ENCODE measurements at regions not wholly inside any gene's neighbourhood (a gene's known extent, or its start where the extent isn't known, plus 50 kb on each side); places are given as distances from the start of the nearest gene placed in this dataset.

DNA sequence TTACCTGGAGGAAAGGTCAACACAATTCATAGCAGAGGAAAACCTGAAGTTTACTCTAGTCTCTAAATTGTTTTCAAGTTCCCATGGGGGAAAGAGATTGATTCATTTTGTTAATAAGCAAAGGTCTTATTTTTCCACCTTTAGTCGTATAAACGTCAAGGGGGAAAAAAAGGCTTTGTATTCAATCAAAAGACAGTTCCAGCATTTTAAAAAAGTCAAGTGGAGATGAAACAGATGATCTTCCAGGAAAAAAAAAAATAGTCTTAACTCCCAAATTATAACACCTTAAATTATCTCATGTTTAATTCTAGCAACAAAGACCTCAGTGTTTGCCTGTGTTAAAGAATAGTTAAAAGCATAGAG lies 140.5 kb downstream of the TOMM20 start:
- no peak for DNase-seq

DNA sequence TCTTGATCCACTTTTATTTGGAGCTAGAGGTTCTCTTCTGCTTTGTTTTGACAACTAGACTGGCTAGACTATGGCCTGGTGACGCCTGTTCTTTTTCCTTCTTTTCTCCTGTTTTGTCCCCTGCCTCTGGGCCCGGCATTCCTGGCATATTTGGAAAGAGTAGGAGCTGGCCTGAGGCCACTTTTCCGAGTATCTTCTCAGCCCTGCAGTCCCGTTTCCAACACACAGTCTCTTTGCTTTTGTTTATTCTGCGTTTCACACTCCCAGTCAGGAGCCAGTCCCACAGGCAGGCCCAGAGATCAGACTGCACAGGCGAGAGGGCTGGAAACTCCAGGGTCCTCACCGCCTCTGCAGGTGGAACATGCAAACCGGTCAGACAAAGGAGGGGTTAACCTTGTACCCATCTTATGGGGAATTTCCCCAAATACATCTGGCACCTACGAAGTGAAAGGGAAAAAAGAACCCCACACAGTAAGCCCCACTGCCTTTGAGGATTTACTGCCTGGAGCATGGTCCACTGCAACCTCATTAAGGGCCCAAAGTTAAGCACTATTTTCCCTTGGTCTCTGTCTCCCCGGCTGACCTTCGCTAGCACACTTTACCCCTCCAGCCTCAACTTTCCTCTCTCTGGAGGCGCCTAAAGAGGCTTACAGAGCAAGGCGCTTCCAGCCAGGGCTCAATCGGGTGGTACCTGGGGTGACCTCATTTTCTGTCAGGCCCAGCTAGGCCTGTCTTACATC lies 141.1 kb downstream of the TOMM20 start:
- DNase-seq: peak; percentile 29

DNA sequence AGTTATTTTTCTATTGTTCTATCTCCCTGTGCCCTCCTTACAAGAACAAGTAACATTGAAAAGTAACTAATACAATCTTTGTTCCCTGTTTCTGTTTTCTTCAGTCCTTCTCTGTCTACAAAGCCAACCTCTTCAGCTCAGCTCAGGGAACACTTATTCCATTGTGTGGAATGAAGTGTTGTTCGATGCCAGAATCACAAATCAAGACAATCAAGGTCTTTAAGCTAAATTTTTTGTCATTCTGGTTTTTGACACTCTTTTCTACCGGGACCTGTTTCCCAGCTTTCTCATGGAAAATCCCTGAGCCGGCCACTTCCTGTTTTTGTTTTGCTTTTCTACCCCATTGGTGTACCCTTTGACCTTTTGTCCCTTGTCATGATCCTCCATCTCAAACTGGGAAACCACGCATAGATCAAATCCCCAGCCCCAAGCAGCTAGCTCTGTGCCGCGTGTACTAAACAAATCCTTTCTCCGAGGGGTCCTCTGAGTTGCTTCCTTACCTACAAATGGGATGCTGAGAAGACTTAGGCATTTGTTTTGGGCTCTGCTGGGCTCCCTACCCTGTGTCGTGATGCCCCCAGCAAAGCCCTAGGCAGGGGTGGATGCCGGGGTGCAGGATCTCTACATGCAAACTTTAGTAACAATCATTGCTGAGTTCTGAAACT lies 141.8 kb downstream of the TOMM20 start:
- DNase-seq: no peak

DNA sequence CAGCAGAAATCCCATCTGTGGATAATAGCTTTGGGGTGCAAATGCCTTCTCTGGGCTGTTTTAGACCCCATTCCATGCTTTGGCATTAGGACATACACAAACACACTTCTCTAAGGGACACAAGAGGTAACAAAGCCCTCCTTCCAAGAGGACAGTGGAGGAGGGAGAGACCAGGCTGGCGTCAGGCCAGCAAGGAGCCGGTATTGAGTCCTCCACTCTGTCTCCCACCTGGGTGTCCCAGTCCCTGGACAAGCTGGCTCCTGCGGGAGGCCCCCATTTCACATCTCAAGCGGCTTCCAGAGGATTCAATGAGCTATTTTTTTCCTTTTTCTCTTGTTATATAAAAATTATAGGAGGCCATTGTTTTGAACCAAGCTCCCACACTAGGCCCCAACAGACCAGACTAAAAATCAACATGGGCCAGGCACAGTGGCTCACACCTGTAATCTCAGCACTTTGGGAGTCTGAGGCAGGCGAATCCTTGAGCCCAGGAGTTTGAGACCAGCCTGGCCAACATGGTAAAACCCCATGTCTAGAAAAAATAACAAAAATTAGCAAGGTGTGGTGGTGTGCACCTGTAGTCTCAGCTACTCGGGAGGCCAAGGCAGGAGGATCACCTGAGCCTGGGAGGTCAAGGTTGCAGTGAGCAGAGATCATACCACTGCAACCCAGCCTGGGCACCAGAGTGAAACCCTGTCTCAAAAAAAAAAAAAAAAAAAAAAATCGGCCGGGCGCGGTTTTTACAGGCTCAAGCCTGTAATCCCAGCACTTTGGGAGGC lies 142.9 kb downstream of the TOMM20 start:
- DNase-seq: no peak

DNA sequence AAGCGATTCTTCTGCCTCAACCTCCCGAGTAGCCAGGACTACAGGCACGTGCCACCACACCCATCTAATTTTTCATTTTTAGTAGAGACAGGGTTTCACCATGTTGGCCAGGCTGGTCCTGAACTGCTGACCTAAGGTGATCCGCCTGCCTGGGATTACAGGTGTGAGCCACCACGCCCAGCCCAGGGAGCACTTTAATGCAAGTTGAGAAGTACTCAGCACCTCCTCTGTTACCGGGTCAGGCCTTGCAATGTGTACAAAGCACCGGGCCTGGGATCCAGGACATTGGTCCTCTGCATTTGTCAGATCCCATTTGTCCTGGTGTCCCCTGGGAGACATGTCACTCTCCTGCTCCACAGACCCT lies 143.6 kb downstream of the TOMM20 start:
- no peak for DNase-seq

DNA sequence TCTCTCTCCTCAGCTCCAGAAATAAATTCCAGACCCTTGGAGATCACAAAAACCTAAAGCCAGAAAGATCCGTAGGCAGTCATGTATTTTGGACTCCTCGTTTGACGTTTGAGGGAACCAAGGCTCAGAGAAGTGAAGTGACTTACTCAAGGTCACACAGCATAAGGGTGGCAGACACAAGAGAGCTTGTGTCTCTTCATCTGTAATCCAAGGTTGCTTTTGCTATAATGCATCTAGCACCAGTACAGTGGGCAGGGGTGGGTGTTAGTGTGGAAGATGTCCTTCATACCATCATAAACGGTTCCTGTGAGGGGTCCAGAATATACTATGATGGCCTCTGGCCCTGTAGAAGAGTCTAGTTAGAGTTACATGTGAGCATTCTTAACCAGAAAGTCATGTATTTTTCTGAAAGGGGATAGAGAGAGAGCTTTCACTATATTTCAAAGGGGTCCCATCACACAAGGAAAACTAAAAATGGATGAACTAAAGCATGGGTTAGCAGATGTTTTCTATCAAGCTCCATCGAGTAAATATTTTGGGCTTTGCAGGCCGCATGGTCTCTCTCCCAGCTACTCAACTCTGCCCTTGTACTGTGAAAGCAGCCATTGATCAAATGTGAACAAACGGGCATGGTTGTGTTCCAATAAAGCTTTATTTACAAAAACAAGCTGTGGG lies 144.9 kb downstream of the TOMM20 start:
- no peak for DNase-seq

DNA sequence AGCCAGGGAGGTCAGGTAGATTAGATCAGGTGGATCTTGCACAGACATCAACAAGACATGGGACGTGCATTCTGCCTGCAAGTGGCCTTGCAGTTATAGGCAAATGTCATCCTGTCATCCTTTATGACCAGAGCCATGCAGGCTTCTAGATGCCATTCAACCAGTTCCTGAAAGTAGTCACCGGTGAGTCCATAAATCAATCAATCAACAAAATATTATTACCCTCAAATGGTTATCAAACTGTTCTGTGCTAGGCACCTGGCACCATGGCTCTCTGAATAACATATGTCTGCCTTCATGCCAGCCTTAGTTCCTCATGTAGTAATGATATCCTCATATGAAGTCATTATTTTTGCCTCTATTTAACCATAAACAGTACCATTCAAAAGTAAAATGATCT lies 146.9 kb downstream of the TOMM20 start:
- DNase-seq: no peak

DNA sequence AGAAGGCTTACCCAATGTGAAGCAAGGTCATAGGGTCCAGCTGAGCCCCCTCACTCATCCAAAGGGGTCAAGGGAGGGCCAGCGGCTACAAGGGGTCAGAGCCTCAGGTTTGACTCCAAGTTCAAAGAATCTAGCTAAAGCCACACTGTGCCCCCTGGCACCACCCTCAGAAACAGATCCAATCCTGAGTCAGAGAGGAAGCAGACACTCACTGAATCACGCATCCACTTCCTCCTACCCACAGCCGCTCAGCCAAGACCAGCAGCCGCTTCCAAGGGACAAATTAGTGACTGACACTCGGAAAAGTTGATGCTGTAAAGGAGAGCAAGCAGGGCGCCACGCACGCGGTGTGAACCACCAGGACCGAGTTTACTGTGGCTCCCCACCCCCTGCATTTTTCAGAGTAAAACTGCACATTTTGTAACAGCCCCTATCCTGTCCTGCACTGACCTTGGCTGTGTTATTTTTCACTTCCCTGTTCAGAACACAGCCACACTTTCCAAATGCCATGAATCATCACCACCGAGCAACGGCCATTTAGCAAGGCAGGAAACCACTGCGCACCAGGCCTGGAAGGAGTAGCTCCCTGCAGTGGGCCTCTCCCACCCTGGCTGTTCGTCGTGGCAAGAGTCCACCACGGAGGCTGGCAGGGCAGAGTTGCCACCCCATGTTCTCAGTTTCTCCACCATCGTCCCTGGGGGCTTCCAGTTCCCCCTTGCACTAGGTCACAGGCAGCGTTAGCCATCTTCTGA lies 147.8 kb downstream of the TOMM20 start:
- no peak for DNase-seq

DNA sequence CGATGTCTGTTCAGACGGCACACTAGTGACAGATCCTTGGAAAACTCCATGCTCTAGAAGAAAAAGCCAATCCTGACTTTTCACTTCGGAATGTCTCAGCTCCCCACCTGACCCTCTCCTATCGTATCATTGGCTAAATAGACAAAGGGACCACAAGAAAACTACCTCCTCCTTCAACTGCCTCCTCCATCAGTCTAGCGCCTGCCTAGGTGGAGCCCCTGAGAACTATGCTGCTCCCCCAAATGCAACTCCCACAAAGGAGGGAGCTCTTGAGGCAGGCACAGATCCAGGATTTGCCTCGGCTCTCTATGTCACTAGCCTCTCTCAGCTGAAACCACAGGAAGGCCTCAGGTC lies 148.4 kb downstream of the TOMM20 start:
- DNase-seq: no peak

DNA sequence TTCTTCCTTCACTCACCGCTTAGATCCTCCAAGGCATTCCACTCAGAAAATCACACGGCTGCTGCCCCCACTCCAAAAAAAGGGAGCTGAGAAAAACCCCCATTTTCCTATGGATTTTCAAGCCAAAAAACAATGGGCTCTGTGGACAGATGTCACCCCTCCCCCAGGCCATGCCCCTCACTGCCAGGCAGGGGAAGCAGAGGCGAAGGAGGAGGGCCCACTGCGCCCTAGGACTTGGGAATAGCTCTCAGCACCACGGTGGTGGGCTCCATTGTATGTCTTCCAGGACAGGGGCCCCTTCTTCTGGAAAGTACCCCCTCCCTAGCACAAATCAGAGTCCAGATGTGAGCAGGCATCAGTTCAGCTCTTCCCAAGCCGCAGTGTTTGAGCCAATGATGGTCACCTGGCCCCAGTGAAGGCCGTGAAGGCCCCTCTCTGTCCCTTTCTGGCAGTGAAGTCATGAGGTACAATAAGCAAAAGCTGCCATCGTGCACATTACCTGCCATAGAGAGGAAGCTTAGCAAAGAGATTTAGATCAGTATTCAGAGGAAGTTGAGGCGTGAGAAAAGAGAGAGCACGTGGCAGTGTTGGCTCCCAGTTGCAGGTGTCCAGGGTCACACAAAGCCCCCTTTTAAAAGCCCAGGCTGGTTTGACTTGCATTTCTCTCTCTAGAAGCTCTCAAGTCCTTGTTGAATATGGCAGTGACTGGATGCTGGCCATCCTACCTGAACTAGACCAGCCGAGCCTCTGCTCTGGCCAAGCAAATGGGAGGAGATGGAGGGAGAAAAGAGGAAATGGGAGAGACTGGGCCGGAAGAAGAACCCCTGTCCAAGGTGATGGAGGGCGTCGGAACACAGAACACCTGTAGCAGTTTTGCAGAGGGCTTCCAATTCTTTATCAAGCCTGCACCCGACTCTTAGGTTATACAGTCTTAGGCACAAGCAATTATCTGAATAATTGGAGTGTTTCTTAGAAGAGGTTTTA lies 149.0 kb downstream of the TOMM20 start:
- no peak for DNase-seq

DNA sequence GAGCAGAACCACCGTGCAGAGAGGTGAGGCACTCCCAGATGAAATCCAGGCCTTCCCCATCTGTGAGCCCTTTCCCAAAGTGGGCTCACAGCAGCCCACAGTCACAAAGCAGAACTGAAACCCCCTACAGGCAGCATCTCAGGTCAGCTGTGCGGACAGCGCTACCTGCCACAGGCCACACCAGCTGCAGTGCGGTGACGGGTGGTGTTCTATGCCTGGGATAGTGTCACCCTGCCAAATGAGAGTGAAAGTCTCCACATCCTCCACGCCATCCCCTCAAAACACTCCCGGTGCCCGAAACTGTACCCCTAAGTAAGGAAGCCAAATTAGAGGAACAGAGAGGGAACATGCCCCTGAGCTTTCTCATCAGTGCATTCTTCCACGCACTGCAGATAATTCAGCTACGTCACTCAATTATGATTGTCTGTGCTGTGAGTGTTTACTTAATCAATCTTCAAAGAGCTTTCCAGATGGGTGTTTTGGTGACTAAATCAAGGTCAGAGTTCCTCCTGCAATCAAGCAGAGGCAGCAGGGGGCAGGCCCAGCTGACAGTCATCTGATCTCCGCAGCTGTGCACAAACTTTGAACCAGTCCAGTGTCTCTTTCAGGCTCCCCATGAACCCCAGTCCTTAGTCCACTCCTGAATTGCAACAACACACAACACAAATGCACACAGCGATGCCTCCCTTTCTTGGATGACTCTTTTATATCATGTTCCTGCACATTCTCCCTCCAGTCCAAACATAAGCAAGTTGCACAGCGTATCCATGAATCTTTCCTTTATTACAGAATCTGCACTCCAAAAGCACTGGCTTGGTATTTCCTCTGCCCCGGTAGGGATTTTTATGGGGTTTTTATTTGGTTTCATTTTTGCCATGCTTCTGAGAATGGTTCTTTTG lies 150.0 kb downstream of the TOMM20 start:
- DNase-seq: peak; percentile 94

DNA sequence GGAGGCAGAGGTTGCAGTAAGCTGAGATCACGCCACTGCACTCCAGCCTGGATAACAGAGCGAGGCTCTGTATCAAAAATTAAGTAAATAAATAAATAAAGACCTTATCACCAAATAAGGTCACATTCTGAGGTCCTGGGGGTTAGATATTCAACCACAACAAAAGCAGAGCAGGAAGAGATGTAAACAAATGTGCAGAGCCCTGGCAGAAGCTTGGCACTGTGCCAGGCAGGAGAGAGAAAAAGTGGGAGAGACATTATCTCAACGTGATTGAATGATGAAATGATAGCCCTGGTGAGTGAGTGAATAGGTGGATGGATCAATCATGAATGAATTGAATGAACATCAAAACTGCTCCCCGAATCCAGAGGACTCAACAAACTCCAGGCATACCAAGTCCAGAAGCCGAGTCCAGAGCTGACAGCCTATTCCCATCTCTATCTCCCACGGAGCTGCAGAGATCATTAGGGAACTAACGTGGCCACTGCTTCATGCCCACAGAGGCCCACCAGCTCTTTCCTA lies 150.7 kb downstream of the TOMM20 start:
- peak; percentile 55 for DNase-seq

DNA sequence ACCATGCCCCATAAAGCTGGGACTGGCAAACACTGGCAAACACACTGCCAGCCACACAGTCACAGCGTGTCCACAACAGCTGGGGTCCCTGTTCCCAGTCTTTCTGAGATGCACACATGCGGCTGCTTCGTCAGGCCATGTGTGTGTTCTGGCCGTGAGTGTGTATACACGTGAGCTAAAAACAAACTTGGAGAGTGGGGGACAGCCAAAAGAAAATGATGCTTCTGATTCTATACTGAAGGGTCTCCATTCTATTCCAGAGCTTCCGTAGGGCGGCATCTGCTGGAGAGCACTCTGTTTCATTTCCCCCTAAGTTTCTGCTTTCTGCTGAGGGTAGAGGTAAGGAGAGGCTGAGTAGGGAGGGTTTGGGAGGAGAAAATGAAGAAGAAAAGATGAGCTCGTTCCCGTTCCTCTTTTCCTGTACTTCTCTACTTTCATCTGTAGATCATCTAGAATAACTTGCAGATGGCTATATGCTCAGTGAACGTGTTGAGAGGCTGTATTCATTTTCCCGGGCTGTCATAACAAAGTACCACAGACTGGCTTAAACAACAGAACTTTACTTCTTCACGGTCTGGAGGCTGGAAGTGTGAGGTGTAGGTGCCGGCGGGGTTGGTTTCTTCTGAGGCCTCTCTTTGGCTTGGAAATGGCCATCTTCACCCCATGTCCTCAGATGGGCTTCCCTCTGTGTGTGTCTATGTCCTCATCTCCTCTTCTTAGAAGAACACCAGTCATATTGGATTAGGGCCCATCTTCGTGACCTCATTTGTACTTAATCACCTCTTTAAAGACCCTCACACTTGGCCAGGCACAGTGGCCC lies 151.6 kb downstream of the TOMM20 start:
- no peak for DNase-seq

DNA sequence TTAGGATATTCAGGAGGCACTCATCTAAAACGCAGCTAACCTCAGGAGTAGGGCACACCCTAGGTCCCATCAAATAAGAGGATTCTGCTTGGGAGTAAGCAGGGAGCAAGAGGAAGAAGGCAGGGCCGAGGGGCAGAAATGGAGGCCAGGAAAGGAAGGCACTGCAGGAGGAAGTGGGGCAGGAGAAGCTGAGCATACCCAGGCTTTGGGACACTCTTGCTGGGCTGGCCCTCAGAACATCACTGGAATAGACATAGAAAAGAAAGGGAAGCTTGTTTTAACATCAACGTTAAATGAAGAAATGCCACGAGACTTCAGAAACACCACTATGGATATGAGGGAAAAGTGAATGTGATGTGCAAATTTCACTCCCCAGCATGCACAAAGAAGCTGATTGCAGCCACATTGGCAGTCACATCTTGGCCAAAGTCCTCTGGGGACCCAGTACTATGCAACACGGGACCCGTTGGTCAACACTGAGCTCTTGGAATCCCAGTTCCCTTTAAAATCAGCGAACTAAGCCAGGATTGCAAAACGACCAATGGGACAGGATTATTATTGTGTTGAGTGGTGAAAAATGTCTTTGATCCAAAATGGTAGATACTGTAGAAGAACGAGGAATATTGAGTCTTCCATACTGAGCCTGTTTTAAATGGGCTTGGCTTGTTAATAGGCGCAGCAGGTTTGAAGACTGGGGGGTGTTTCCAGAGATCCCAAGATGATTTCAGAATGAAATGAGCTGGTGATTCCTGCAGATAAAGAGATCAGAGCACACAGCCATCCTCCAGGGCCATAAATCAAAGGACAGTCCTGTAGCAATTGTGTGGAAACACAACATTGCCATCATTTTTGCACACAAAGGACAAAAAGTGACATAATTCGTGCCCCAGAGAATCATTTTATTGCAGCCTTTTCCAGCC lies 152.4 kb downstream of the TOMM20 start:
- no peak for DNase-seq

DNA sequence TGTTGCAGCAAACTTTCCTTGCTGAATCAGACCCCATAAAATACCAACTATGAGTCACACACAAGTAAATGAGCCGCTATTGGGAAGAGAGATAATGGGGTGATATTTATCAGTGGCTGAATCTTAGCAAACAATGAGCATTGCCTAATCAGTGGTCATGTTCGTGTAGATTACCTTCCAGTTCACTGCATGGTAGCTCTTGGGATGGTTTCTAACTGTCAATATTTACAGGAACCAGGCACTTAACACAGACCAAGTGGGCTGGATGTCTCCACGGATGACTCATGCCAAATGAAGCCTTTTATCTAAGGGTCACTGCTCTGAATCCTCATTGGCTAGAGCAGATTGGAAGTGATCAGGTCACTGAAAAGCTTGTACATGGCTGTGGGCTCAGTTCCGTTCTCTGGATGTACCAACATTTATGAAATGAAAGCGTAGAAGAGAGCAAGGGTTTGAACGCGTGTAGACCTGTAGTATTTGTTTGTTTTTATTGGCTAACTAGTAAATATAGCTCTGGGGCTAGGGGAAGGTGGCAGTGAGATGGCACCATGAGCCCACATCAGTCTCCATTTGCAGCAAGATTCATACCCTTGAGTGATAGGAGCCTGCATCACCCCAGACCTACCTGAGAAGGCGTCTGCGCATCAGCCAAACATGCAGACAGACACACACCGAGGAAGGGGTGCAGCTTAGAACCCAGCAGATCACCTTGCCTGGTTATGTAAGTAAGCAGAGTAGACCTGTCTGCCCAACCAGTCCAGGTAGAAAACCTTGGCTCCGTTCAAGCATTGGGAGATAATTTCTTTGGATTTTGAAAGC lies 153.3 kb downstream of the TOMM20 start:
- peak; percentile 99 for DNase-seq

DNA sequence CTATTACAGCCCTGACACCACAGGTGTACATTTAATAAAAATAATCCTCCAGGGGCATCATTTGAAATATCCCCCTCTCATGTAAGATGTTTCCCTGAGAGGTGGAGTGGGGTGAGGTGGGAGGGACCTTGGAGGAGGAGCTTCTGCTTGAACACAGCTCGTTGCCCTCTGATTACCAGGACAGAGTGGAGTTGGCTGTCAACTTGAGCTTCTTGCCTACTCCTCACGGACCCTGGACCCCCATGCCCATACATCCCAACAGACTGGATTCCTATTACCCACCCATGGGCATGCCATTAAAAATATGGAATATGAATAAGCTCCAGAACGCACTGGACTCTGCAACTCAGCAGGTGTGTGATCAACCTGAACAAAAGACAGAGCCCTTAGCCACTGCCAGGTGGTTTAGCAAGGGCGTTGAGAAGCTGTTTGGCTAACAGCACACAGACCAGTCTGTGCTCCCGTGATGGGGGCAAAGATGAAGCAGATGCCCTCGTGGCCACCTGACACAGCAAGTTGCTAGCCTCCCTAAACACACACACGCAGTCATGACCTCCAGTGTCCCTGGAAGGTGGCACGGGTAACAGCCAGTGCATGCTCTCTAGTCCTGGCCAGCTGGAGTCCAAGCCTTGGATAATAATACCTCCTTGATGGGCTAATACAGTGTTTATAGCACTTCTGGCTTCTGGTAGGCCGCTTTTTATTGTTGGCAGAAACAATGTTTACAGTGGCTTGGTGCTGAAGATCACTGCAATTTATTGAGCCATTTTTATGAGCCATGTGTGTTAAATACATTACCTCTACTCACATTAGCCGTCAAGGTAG lies 155.0 kb downstream of the TOMM20 start:
- peak; percentile 92 for DNase-seq

All from NCI-H510A treated with DMSO at 0.1 percent for 48 hours (cell line).